ENCODE measurements at regions not wholly inside any gene's neighbourhood (a gene's known extent, or its start where the extent isn't known, plus 50 kb on each side); places are given as distances from the start of the nearest gene placed in this dataset.

GRCh38 chr15:62975515-62975914 lies 67.0 kb upstream of the TPM1 start:
- Histone ChIP-seq H3K27ac (ENCODE audit: low read length) (no peak overlapping the region), H3K4me3 (ENCODE audit: low read length) (no peak overlapping the region), H3K9me2 (ENCODE audit: insufficient read depth, low read length) (no peaks in the 10 kb centered on the region), H3K79me2 (replicated peaks; ENCODE audit: insufficient read depth, low read length) (no peaks in the 10 kb centered on the region), H3K36me3 (ENCODE audit: insufficient read depth, low read length) (no peaks in the 10 kb centered on the region), H3K9ac (ENCODE audit: low read length) (no peak overlapping the region), H4K20me1 (ENCODE audit: insufficient read depth) (no peaks in the 10 kb centered on the region), H3F3A (ENCODE audit: insufficient read depth, low read length, poor library complexity, severe bottlenecking) (no peaks in the 10 kb centered on the region), H2AFZ (ENCODE audit: low read depth, low read length) (no peak overlapping the region), H3K4me2 (ENCODE audit: low read length) (no peak overlapping the region), H3K9me3 (ENCODE audit: low read length) (peaks cover 4% of the 10 kb centered on the region), H3K27me3 (ENCODE audit: insufficient read depth, low read depth, low read length) (no peaks in the 10 kb centered on the region)
- no peak for TF ChIP-seq MXI1 (conservative IDR thresholded peaks at IDR 0.05; ENCODE audit: poor library complexity, severe bottlenecking)
- TF ChIP-seq EP300 (conservative IDR thresholded peaks at IDR 0.05; ENCODE audit: poor library complexity, severe bottlenecking): no peak
- TF ChIP-seq TAF1 (IDR thresholded peaks at IDR 0.05; ENCODE audit: low read depth): no peak
- TF ChIP-seq RAD21 (conservative IDR thresholded peaks at IDR 0.05): no peak
- TF ChIP-seq, protein P1, sequence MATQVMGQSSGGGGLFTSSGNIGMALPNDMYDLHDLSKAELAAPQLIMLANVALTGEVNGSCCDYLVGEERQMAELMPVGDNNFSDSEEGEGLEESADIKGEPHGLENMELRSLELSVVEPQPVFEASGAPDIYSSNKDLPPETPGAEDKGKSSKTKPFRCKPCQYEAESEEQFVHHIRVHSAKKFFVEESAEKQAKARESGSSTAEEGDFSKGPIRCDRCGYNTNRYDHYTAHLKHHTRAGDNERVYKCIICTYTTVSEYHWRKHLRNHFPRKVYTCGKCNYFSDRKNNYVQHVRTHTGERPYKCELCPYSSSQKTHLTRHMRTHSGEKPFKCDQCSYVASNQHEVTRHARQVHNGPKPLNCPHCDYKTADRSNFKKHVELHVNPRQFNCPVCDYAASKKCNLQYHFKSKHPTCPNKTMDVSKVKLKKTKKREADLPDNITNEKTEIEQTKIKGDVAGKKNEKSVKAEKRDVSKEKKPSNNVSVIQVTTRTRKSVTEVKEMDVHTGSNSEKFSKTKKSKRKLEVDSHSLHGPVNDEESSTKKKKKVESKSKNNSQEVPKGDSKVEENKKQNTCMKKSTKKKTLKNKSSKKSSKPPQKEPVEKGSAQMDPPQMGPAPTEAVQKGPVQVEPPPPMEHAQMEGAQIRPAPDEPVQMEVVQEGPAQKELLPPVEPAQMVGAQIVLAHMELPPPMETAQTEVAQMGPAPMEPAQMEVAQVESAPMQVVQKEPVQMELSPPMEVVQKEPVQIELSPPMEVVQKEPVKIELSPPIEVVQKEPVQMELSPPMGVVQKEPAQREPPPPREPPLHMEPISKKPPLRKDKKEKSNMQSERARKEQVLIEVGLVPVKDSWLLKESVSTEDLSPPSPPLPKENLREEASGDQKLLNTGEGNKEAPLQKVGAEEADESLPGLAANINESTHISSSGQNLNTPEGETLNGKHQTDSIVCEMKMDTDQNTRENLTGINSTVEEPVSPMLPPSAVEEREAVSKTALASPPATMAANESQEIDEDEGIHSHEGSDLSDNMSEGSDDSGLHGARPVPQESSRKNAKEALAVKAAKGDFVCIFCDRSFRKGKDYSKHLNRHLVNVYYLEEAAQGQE (IDR thresholded peaks at IDR 0.05; ENCODE audit: borderline replicate concordance): no peak
- no peak for TF ChIP-seq EZH2 (IDR thresholded peaks at IDR 0.05; ENCODE audit: borderline replicate concordance, insufficient read depth, low read length, poor library complexity, severe bottlenecking)
- TF ChIP-seq, protein P2, sequence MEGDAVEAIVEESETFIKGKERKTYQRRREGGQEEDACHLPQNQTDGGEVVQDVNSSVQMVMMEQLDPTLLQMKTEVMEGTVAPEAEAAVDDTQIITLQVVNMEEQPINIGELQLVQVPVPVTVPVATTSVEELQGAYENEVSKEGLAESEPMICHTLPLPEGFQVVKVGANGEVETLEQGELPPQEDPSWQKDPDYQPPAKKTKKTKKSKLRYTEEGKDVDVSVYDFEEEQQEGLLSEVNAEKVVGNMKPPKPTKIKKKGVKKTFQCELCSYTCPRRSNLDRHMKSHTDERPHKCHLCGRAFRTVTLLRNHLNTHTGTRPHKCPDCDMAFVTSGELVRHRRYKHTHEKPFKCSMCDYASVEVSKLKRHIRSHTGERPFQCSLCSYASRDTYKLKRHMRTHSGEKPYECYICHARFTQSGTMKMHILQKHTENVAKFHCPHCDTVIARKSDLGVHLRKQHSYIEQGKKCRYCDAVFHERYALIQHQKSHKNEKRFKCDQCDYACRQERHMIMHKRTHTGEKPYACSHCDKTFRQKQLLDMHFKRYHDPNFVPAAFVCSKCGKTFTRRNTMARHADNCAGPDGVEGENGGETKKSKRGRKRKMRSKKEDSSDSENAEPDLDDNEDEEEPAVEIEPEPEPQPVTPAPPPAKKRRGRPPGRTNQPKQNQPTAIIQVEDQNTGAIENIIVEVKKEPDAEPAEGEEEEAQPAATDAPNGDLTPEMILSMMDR (IDR thresholded peaks at IDR 0.05; ENCODE audit: poor library complexity, severe bottlenecking): no peak
- TF ChIP-seq POLR2AphosphoS5 (IDR thresholded peaks at IDR 0.05): no peak
- TF ChIP-seq SMC3 (conservative IDR thresholded peaks at IDR 0.05; ENCODE audit: poor library complexity): no peak

GRCh38 chr15:62976301-62976881 lies 66.2 kb upstream of the TPM1 start:
- H3K9me2 ChIP-seq (ENCODE audit: insufficient read depth, low read length): no peaks in the 10 kb centered on the region
- H3K9ac ChIP-seq (ENCODE audit: low read length): no peak overlapping the region
- H3F3A ChIP-seq (ENCODE audit: insufficient read depth, low read length, poor library complexity, severe bottlenecking): no peaks in the 10 kb centered on the region
- TF ChIP-seq MXI1 (conservative IDR thresholded peaks at IDR 0.05; ENCODE audit: poor library complexity, severe bottlenecking) (no peak), SMC3 (conservative IDR thresholded peaks at IDR 0.05; ENCODE audit: poor library complexity) (no peak)
- no peaks in the 10 kb centered on the region for H4K20me1 ChIP-seq (ENCODE audit: insufficient read depth)
- H3K36me3 ChIP-seq (ENCODE audit: insufficient read depth, low read length): no peaks in the 10 kb centered on the region
- H3K27ac ChIP-seq (ENCODE audit: low read length): no peak overlapping the region
- no peaks in the 10 kb centered on the region for H3K79me2 ChIP-seq (replicated peaks; ENCODE audit: insufficient read depth, low read length)
- no peak overlapping the region for H2AFZ ChIP-seq (ENCODE audit: low read depth, low read length)
- H3K27me3 ChIP-seq (ENCODE audit: insufficient read depth, low read depth, low read length): no peaks in the 10 kb centered on the region
- H3K4me2 ChIP-seq (ENCODE audit: low read length): no peak overlapping the region
- no peak overlapping the region for H3K4me3 ChIP-seq (ENCODE audit: low read length)
- H3K9me3 ChIP-seq (ENCODE audit: low read length): peaks cover 4% of the 10 kb centered on the region
